H9 (cell line): ENCODE measurements at regions not wholly inside any gene's neighbourhood (a gene's known extent, or its start where the extent isn't known, plus 50 kb on each side); places are given as distances from the start of the nearest gene placed in this dataset.

ENCODE experiments used
- DNase-seq: peaks from one replicate; pipeline ENCODE4 v3.0.0-alpha.2; 2017
- H2AFZ ChIP-seq: one replicate; pipeline ENCODE4 v1.6.1; 2013; ENCODE audit warnings: mild to moderate bottlenecking, low read length, control low read depth, moderate library complexity
- H2AK5ac ChIP-seq: 2 replicates; pipeline ENCODE4 v1.6.1; 2013; ENCODE audit warnings: low read length, control low read depth, mixed read lengths; ENCODE audit not compliant: insufficient read length
- H2BK120ac ChIP-seq: one replicate; pipeline ENCODE4 v1.6.1; 2013; ENCODE audit warnings: low read depth, mild to moderate bottlenecking, low read length, control low read depth, inconsistent platforms; ENCODE audit not compliant: poor library complexity, severe bottlenecking
- H2BK12ac ChIP-seq: 2 replicates; pipeline ENCODE4 v1.6.1; 2013; ENCODE audit warnings: low read length, control low read depth, mixed read lengths, low read depth; ENCODE audit not compliant: insufficient read length
- H2BK15ac ChIP-seq: 2 replicates; pipeline ENCODE4 v1.6.1; 2013; ENCODE audit warnings: low read depth, low read length, control low read depth
- H2BK20ac ChIP-seq: one replicate; pipeline ENCODE4 v1.6.1; 2013; ENCODE audit warnings: low read depth, mild to moderate bottlenecking, low read length, control low read depth, inconsistent platforms; ENCODE audit not compliant: poor library complexity, severe bottlenecking
- H2BK5ac ChIP-seq: 2 replicates; pipeline ENCODE4 v1.6.1; 2013; ENCODE audit warnings: low read length, control low read depth, mixed read lengths; ENCODE audit not compliant: insufficient read length
- H3K14ac ChIP-seq: 2 replicates; pipeline ENCODE4 v1.6.1; 2013; ENCODE audit warnings: low read length, control low read depth; ENCODE audit not compliant: insufficient read depth
- H3K18ac ChIP-seq: 2 replicates; pipeline ENCODE4 v1.6.1; 2013; ENCODE audit warnings: low read depth, mild to moderate bottlenecking, mixed read lengths, low read length, control low read depth; ENCODE audit not compliant: insufficient read length
- H3K23ac ChIP-seq: 2 replicates; pipeline ENCODE4 v1.6.1; 2013; ENCODE audit warnings: low read length, control low read depth, mixed read lengths, low read depth; ENCODE audit not compliant: insufficient read length
- H3K23me2 ChIP-seq: 2 replicates; pipeline ENCODE4 v1.6.1; 2013; ENCODE audit warnings: low read depth, mild to moderate bottlenecking, mixed read lengths, low read length, control low read depth; ENCODE audit not compliant: insufficient read length, poor library complexity, severe bottlenecking
- H3K27ac ChIP-seq: 2 replicates; pipeline ENCODE4 v1.5.1; 2013; ENCODE audit warnings: low read length, control low read depth, mixed read lengths, low read depth; ENCODE audit not compliant: insufficient read length
- H3K27me3 ChIP-seq: 2 replicates; pipeline ENCODE4 v1.6.1; 2013; ENCODE audit warnings: low read length, control low read depth, inconsistent platforms; ENCODE audit not compliant: insufficient read depth
- H3K4ac ChIP-seq: 2 replicates; pipeline ENCODE4 v1.6.1; 2013; ENCODE audit warnings: low read depth, mild to moderate bottlenecking, control low read depth, inconsistent platforms, low read length, moderate library complexity
- H3K4me1 ChIP-seq: 2 replicates; pipeline ENCODE4 v1.6.1; 2013; ENCODE audit warnings: low read length, control low read depth, inconsistent platforms; ENCODE audit not compliant: insufficient read depth
- H3K4me2 ChIP-seq: 2 replicates; pipeline ENCODE4 v1.6.1; 2013; ENCODE audit warnings: low read length, control low read depth, mixed read lengths; ENCODE audit not compliant: insufficient read length, insufficient read depth
- H3K56ac ChIP-seq: 2 replicates; pipeline ENCODE4 v1.6.1; 2013; ENCODE audit warnings: low read depth, mild to moderate bottlenecking, mixed read lengths, low read length, control low read depth; ENCODE audit not compliant: insufficient read length
- H3K79me1 ChIP-seq: 2 replicates; pipeline ENCODE4 v1.6.1; 2013; ENCODE audit warnings: low read depth, mild to moderate bottlenecking, moderate library complexity, low read length, control low read depth, inconsistent platforms; ENCODE audit not compliant: insufficient read depth, poor library complexity, severe bottlenecking
- H3K79me2 ChIP-seq: 2 replicates; pipeline ENCODE4 v1.6.1; 2013; ENCODE audit warnings: low read length, control low read depth, inconsistent platforms; ENCODE audit not compliant: insufficient read depth
- H3K9ac ChIP-seq: 2 replicates; pipeline ENCODE4 v1.6.1; 2013; ENCODE audit warnings: low read length, control low read depth, mixed read lengths; ENCODE audit not compliant: insufficient read length; ENCODE audit errors: extremely low read depth
- H3K9me3 ChIP-seq: one replicate; pipeline ENCODE4 v1.6.1; 2013; ENCODE audit warnings: low read depth, low read length, inconsistent platforms; ENCODE audit not compliant: control insufficient read depth
- H3T11ph ChIP-seq: one replicate; pipeline ENCODE4 v1.6.1; 2013; ENCODE audit warnings: mild to moderate bottlenecking, low read length, control low read depth, inconsistent platforms
- H4K20me1 ChIP-seq: one replicate; pipeline ENCODE4 v1.6.1; 2013; ENCODE audit not compliant: control insufficient read depth, insufficient read length, insufficient read depth
- H4K5ac ChIP-seq: 2 replicates; pipeline ENCODE4 v1.6.1; 2013; ENCODE audit warnings: low read depth, mild to moderate bottlenecking, mixed read lengths, low read length, control low read depth; ENCODE audit not compliant: insufficient read length
- H4K8ac ChIP-seq: replicated peaks from 2 replicates; pipeline ENCODE4 v1.6.1; 2013; ENCODE audit warnings: low read length, control low read depth, mixed read lengths, low read depth; ENCODE audit not compliant: insufficient read length
- H4K91ac ChIP-seq: 2 replicates; pipeline ENCODE4 v1.6.1; 2013; ENCODE audit warnings: low read depth, mild to moderate bottlenecking, moderate library complexity, mixed read lengths, low read length, control low read depth; ENCODE audit not compliant: insufficient read length
- H3K27ac Mint-ChIP-seq, 3 experiments: 2 replicates in 2 of 3; 3 replicates in 1 of 3; pipeline ENCODE4 v1.8.0; 2020 to 2021; ENCODE audit warnings: mixed read lengths in 3 of 3, mild to moderate bottlenecking in 1 of 3, moderate library complexity in 1 of 3
- H3K27me3 Mint-ChIP-seq: 2 replicates; pipeline ENCODE4 v1.8.0; 2021; ENCODE audit warnings: low read depth, mild to moderate bottlenecking, moderate library complexity, mixed read lengths
- H3K36me3 Mint-ChIP-seq, 3 experiments: 2 replicates in 2 of 3; 3 replicates in 1 of 3; pipeline ENCODE4 v1.8.0; 2020 to 2021; ENCODE audit warnings: low read depth in 3 of 3, mixed read lengths in 3 of 3; ENCODE audit not compliant: insufficient read depth in 1 of 3
- H3K4me1 Mint-ChIP-seq, 2 experiments: 2 replicates each; pipeline ENCODE4 v1.8.0; 2020; ENCODE audit warnings: mixed read lengths in 2 of 2
- H3K4me3 Mint-ChIP-seq, 2 experiments: 2 replicates in 1 of 2; 3 replicates in 1 of 2; pipeline ENCODE4 v1.8.0; 2020 to 2021; ENCODE audit warnings: mild to moderate bottlenecking in 2 of 2, mixed read lengths in 2 of 2, moderate library complexity in 1 of 2
- H3K9me3 Mint-ChIP-seq, 2 experiments: 2 replicates in 1 of 2; 3 replicates in 1 of 2; pipeline ENCODE4 v1.8.0; 2020; ENCODE audit warnings: mild to moderate bottlenecking in 2 of 2, mixed read lengths in 2 of 2, moderate library complexity in 1 of 2
- WGBS: extraction: QIAGEN DNeasy Blood & Tissue Kit; methylation state at CpG from one replicate; pipeline ENCODE4 v1.1.7; 2013; ENCODE audit warnings: missing lambda C conversion rate, low lambda C conversion rate, mixed read lengths; ENCODE audit not compliant: insufficient read length; ENCODE audit errors: extremely low coverage; 5-methylcytosine and 5-hydroxymethylcytosine counted together
- TF ChIP-seq, protein P1 (sequence below): fragments of 200-600 bp; sonication (generic); conservative IDR thresholded peaks from 3 replicates; pipeline ENCODE4 v1.8.0; 2021; ENCODE audit warnings: antibody characterized with exemption, mild to moderate bottlenecking

- TF ChIP-seq, protein P1, sequence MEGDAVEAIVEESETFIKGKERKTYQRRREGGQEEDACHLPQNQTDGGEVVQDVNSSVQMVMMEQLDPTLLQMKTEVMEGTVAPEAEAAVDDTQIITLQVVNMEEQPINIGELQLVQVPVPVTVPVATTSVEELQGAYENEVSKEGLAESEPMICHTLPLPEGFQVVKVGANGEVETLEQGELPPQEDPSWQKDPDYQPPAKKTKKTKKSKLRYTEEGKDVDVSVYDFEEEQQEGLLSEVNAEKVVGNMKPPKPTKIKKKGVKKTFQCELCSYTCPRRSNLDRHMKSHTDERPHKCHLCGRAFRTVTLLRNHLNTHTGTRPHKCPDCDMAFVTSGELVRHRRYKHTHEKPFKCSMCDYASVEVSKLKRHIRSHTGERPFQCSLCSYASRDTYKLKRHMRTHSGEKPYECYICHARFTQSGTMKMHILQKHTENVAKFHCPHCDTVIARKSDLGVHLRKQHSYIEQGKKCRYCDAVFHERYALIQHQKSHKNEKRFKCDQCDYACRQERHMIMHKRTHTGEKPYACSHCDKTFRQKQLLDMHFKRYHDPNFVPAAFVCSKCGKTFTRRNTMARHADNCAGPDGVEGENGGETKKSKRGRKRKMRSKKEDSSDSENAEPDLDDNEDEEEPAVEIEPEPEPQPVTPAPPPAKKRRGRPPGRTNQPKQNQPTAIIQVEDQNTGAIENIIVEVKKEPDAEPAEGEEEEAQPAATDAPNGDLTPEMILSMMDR, result no peak
- H3K18ac ChIP-seq, result no peak overlapping the region
- no peaks in the 10 kb centered on the region for H3K36me3 Mint-ChIP-seq
- no peak overlapping the region for H3K4me3 Mint-ChIP-seq
- no peaks in the 10 kb centered on the region for H3K9me3 ChIP-seq
- H4K8ac ChIP-seq, result no peak overlapping the region
- no peak for DNase-seq
- no CpG with 5 or more reads among the region's 1 CpG for WGBS
- H3K9ac ChIP-seq, result no peak overlapping the region
- H3K23me2 ChIP-seq, result no peaks in the 10 kb centered on the region
- no peak overlapping the region for H3K27ac Mint-ChIP-seq
- H3T11ph ChIP-seq, result no peak overlapping the region
- H3K14ac ChIP-seq, result no peak overlapping the region
- no peaks in the 10 kb centered on the region for H3K79me2 ChIP-seq
- H3K56ac ChIP-seq, result no peak overlapping the region
- no peak overlapping the region for H2AFZ ChIP-seq
- no peak overlapping the region for H2BK12ac ChIP-seq
- no peak overlapping the region for H3K4me2 ChIP-seq
- H3K4me1 Mint-ChIP-seq, result no peaks in the 10 kb centered on the region
- H3K4ac ChIP-seq, result no peak overlapping the region
- H3K4me1 ChIP-seq, result no peaks in the 10 kb centered on the region
- no peak overlapping the region for H3K27ac ChIP-seq
- no peak overlapping the region for H4K5ac ChIP-seq
- no peak overlapping the region for H3K23ac ChIP-seq
- no peak overlapping the region for H2BK5ac ChIP-seq
- no peaks in the 10 kb centered on the region for H4K20me1 ChIP-seq
- H3K79me1 ChIP-seq, result no peaks in the 10 kb centered on the region
- H3K27me3 ChIP-seq, result no peaks in the 10 kb centered on the region
- no peaks in the 10 kb centered on the region; a peak in 1 of 5 replicates for H3K9me3 Mint-ChIP-seq
- no peak overlapping the region for H2BK120ac ChIP-seq
- H3K27me3 Mint-ChIP-seq, result no peaks in the 10 kb centered on the region
- H4K91ac ChIP-seq, result no peak overlapping the region
- no peak overlapping the region for H2BK15ac ChIP-seq
- H2AK5ac ChIP-seq, result no peak overlapping the region
- H2BK20ac ChIP-seq, result no peak overlapping the region
Measured at GRCh38 chr2:76387294-76387693, 676.6 kb upstream of the GCFC2 start.
